ENCODE measurements at regions not wholly inside any gene's neighbourhood (a gene's known extent, or its start where the extent isn't known, plus 50 kb on each side); places are given as distances from the start of the nearest gene placed in this dataset.

DNA sequence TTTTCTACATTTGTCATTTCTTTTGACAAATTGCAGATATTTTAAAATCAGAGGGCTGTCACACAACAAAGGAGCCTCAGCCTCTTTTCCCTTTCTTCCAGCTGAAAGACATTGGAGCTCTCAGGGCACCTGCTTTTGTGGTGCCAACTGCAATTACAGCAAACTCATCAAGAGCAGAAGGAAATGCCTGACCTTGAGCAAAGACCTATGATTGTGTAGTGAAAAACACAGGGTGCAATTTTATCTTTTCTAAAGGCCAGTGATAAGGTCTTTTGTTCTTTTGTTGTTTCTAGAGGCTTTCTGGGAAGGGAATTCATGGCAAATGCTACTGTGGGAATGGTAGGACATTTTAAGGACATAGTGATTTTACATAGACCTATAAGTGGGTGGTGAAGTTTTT, 214.3 kb downstream of the OXSM start:
- no peaks in the 10 kb centered on the region for H3K27me3 ChIP-seq
- ATAC-seq: no peak
- TF ChIP-seq, protein P1, sequence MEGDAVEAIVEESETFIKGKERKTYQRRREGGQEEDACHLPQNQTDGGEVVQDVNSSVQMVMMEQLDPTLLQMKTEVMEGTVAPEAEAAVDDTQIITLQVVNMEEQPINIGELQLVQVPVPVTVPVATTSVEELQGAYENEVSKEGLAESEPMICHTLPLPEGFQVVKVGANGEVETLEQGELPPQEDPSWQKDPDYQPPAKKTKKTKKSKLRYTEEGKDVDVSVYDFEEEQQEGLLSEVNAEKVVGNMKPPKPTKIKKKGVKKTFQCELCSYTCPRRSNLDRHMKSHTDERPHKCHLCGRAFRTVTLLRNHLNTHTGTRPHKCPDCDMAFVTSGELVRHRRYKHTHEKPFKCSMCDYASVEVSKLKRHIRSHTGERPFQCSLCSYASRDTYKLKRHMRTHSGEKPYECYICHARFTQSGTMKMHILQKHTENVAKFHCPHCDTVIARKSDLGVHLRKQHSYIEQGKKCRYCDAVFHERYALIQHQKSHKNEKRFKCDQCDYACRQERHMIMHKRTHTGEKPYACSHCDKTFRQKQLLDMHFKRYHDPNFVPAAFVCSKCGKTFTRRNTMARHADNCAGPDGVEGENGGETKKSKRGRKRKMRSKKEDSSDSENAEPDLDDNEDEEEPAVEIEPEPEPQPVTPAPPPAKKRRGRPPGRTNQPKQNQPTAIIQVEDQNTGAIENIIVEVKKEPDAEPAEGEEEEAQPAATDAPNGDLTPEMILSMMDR (IDR thresholded peaks at IDR 0.05): no peak
- no peak for TF ChIP-seq POLR2A (IDR thresholded peaks at IDR 0.05)
- peaks cover 0 to 34% (median 4%) of the 10 kb centered on the region in 12 donors for H3K9me3 ChIP-seq
- no peak overlapping the region for H3K27ac ChIP-seq
- H3K4me3 ChIP-seq: no peak overlapping the region
- intact Hi-C loops (cut with DNase I): no loop called here
- H3K4me1 ChIP-seq: peaks cover 0 to 8% (median 0%) of the 10 kb centered on the region in 12 donors
- no peak for DNase-seq
- H3K36me3 ChIP-seq: no peaks in the 10 kb centered on the region

DNA sequence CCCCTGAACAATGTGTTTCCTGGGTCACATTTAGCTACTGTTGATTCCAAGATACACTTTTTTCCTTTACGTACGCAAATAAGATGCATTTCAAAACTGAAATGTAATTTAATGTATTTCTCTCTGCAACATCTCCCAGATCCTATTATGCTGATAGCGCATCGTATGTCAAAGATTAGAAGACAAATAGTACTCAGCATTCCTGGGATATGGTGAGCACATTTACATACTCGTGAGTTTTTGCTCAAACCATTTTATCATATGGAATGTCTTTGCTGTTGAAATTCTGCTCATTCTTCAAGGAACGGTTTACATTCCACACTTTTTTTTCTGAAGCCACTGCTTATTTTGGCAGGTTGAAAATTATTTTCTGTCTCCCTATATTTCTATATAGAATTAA, 221.4 kb downstream of the OXSM start:
- intact Hi-C loops (cut with DNase I): no loop called here
- H3K27ac ChIP-seq: no peak overlapping the region
- no peaks in the 10 kb centered on the region for H3K36me3 ChIP-seq
- DNase-seq (no peak), ATAC-seq (no peak)
- TF ChIP-seq, protein P1 (IDR thresholded peaks at IDR 0.05): no peak
- TF ChIP-seq POLR2A (IDR thresholded peaks at IDR 0.05): no peak
- H3K9me3 ChIP-seq: no peaks in the 10 kb centered on the region
- no peaks in the 10 kb centered on the region for H3K4me1 ChIP-seq
- WGBS, 4 donors: 75 to 85% (median 82%) methylated on average over 6 of the region's 6 CpGs
- H3K4me3 ChIP-seq: no peak overlapping the region
- no peaks in the 10 kb centered on the region for H3K27me3 ChIP-seq

DNA sequence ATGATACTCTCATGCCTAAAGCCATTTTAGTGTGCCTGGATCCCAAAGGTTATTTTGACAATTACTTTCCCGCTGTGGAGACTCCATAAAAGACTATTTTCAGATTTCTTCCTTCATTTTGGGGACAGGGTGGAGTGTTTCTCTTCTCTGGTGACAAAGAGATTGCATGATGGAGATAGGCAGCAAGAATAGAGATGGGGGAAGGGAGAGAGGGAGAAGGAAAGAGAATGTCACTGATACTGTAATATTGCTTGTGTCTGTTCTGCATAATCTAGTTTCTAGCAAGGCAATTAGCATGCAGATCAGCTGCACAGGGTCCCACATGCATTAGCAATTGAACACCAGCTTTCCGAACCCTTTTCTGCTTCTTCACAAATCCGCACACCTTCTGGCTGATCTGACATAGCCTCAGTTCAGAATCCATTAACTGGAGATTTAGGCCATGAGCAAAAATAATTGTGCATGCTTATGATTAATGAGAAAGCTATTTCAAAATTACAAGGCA, 222.4 kb downstream of the OXSM start:
- TF ChIP-seq, protein P1 (IDR thresholded peaks at IDR 0.05): no peak
- TF ChIP-seq POLR2A (IDR thresholded peaks at IDR 0.05): no peak
- WGBS, 4 donors: 90 to 96% (median 95%) methylated on average over 3 of the region's 3 CpGs
- Histone ChIP-seq H3K4me3 (no peak overlapping the region), H3K36me3 (no peaks in the 10 kb centered on the region), H3K4me1 (no peaks in the 10 kb centered on the region), H3K27ac (no peak overlapping the region), H3K9me3 (no peaks in the 10 kb centered on the region), H3K27me3 (no peaks in the 10 kb centered on the region)
- ATAC-seq (no peak), DNase-seq (no peak)
- intact Hi-C loops (cut with DNase I): no loop called here

DNA sequence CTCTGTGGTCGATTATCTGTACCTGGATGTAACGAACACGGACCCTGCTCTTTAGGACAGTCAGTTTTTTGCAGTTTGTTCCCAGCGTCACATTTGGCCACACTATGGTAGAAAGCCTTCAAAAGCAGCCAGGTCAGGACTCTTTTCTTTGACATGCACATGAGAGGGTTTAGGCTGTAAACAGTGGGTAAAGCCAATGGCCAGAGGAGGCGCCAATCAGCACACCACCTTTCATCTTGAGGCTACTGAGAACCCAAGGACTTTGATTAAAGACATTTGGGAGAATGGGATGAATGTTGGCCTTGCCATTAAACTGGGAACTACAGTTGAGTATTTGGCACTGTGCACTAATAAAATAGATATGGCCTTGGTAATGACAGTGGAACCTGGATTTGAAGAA, 225.9 kb downstream of the OXSM start:
- H3K27ac ChIP-seq: no peak overlapping the region
- no peaks in the 10 kb centered on the region for H3K36me3 ChIP-seq
- peaks cover 0 to 4% (median 0%) of the 10 kb centered on the region in 12 donors for H3K9me3 ChIP-seq
- ATAC-seq (no peak), DNase-seq (no peak)
- H3K4me3 ChIP-seq: no peak overlapping the region
- H3K27me3 ChIP-seq: no peaks in the 10 kb centered on the region
- H3K4me1 ChIP-seq: peaks cover 0 to 4% (median 0%) of the 10 kb centered on the region in 12 donors
- 88 to 93% (median 92%) methylated on average over 5 of the region's 5 CpGs for WGBS, 4 donors
- intact Hi-C loops (cut with DNase I): no loop called here
- TF ChIP-seq, protein P1 (IDR thresholded peaks at IDR 0.05): no peak
- no peak for TF ChIP-seq POLR2A (IDR thresholded peaks at IDR 0.05)
